ENCODE measurements at regions not wholly inside any gene's neighbourhood (a gene's known extent, or its start where the extent isn't known, plus 50 kb on each side); places are given as distances from the start of the nearest gene placed in this dataset.

DNA sequence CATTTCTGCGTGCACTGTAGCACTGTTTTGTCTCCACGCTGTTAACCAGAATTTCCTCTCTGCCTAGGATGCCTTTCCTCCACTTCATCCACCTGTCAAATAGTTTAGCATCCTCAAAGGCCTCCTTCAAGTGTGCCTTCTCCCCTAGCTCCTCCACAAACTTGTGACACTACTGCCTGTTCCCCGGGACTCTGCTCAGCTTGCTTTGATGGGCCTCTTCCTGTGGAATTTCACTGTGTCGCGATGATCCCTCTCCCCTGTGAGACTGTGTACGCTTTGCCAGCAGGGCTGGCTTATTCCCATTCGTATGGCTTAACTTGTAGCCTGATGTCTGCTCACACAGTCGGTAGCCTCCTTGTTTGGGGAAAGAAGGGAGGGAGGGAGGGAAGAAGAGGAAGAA is 426.8 kb downstream of the VRK1 start:
- WGBS (ENCODE audit: low lambda C conversion rate, missing lambda C conversion rate), result 59% methylated on average over 7 of the region's 8 CpGs
- H3K9me2 ChIP-seq (replicated peaks; ENCODE audit: insufficient read depth), result no peaks in the 10 kb centered on the region
- no peak overlapping the region for H2AFZ ChIP-seq
- H3K27ac ChIP-seq, result no peak overlapping the region
- TF ChIP-seq EZH2 (IDR thresholded peaks at IDR 0.05; ENCODE audit: borderline replicate concordance) (no peak), EZH2phosphoT487 (IDR thresholded peaks at IDR 0.05; ENCODE audit: low read depth, severe bottlenecking, unreplicated experiment) (no peak)
- TF ChIP-seq, protein P1, sequence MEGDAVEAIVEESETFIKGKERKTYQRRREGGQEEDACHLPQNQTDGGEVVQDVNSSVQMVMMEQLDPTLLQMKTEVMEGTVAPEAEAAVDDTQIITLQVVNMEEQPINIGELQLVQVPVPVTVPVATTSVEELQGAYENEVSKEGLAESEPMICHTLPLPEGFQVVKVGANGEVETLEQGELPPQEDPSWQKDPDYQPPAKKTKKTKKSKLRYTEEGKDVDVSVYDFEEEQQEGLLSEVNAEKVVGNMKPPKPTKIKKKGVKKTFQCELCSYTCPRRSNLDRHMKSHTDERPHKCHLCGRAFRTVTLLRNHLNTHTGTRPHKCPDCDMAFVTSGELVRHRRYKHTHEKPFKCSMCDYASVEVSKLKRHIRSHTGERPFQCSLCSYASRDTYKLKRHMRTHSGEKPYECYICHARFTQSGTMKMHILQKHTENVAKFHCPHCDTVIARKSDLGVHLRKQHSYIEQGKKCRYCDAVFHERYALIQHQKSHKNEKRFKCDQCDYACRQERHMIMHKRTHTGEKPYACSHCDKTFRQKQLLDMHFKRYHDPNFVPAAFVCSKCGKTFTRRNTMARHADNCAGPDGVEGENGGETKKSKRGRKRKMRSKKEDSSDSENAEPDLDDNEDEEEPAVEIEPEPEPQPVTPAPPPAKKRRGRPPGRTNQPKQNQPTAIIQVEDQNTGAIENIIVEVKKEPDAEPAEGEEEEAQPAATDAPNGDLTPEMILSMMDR (IDR thresholded peaks at IDR 0.05; ENCODE audit: poor library complexity), result no peak
- no peak overlapping the region for H3K4me3 ChIP-seq
- no peak for DNase-seq (ENCODE audit: low spot score)
- H3K36me3 ChIP-seq (replicated peaks; ENCODE audit: insufficient read depth, low read depth), result no peaks in the 10 kb centered on the region
- no peaks in the 10 kb centered on the region for H4K20me1 ChIP-seq (ENCODE audit: insufficient read depth, poor library complexity, severe bottlenecking)
- H3K9me3 ChIP-seq (ENCODE audit: low read depth), result no peaks in the 10 kb centered on the region
- H3K27me3 ChIP-seq, result peaks cover 24% of the 10 kb centered on the region
- H3K4me2 ChIP-seq, result no peak overlapping the region
- H3K4me1 ChIP-seq (ENCODE audit: insufficient read depth), result peaks cover 6% of the 10 kb centered on the region
- no peaks in the 10 kb centered on the region for H3K79me2 ChIP-seq

DNA sequence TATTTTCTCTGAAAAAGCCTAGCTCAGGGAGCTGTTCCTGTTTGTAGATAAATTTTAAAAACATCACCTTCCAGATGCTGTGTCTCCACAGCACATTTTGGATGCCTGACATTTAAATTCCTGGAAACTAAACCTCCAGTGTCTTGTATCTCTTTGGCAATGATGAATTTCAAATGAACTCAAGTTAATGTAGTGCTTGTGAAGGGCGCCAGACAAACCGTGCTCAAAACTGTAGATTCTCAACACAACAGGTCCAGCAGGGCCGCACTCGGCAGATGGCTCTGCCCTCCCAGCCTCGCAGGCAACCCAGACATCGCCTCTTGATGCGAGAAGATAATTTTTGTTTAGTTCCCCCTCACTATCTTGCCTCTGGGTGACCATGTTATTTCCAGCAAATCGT is 432.9 kb downstream of the VRK1 start:
- H3K9me2 ChIP-seq (replicated peaks; ENCODE audit: insufficient read depth), result no peaks in the 10 kb centered on the region
- peaks cover 4% of the 10 kb centered on the region for H3K27me3 ChIP-seq
- no peak for TF ChIP-seq EZH2phosphoT487 (IDR thresholded peaks at IDR 0.05; ENCODE audit: low read depth, severe bottlenecking, unreplicated experiment)
- TF ChIP-seq EZH2 (IDR thresholded peaks at IDR 0.05; ENCODE audit: borderline replicate concordance), result no peak
- TF ChIP-seq, protein P1 (IDR thresholded peaks at IDR 0.05; ENCODE audit: poor library complexity), result no peak
- H4K20me1 ChIP-seq (ENCODE audit: insufficient read depth, poor library complexity, severe bottlenecking), result no peaks in the 10 kb centered on the region
- H3K4me1 ChIP-seq (ENCODE audit: insufficient read depth), result no peaks in the 10 kb centered on the region
- H2AFZ ChIP-seq, result no peak overlapping the region
- no peaks in the 10 kb centered on the region for H3K79me2 ChIP-seq
- no peak for DNase-seq (ENCODE audit: low spot score)
- 89% methylated on average over 8 of the region's 8 CpGs for WGBS (ENCODE audit: low lambda C conversion rate, missing lambda C conversion rate)
- no peak overlapping the region for H3K4me3 ChIP-seq
- no peak overlapping the region for H3K4me2 ChIP-seq
- H3K27ac ChIP-seq, result no peak overlapping the region
- no peaks in the 10 kb centered on the region for H3K9me3 ChIP-seq (ENCODE audit: low read depth)
- H3K36me3 ChIP-seq (replicated peaks; ENCODE audit: insufficient read depth, low read depth), result no peaks in the 10 kb centered on the region

DNA sequence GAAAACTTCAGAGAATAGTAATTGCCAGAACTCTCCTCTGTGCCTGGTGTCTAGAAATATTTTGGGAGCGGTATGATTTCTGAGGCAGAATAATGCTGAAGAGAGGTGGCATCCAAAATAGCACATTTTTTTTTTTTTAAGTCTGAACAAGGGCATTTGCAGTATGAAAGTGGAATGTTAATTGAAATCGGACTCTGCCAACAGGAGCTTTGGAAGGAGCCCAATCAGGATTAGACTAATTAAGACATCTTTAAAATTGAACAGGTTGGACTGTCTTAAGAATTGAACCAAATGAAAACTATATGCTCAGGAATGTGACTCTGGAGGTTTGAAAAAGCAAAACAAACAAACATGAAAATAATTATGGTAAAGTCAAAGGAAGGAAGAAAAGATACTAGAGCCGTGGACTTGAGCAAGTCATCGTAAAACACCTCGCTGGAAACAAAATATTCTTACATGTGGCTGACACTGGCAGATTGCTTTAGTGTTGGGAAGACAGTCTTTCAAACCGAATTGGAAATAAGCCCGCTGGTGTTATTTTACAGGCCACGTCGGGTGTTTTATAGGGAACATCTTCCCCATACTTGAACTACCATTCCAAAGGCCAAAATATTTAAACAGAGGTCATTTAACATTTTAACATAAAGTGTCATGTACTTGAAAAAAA is 436.3 kb downstream of the VRK1 start:
- WGBS (ENCODE audit: low lambda C conversion rate, missing lambda C conversion rate), result 75% methylated on average over 9 of the region's 9 CpGs
- Histone ChIP-seq H3K27me3 (peaks cover 9% of the 10 kb centered on the region), H3K27ac (no peak overlapping the region), H3K4me2 (no peak overlapping the region), H4K20me1 (ENCODE audit: insufficient read depth, poor library complexity, severe bottlenecking) (no peaks in the 10 kb centered on the region), H3K36me3 (replicated peaks; ENCODE audit: insufficient read depth, low read depth) (no peaks in the 10 kb centered on the region), H3K4me3 (no peak overlapping the region), H3K9me2 (replicated peaks; ENCODE audit: insufficient read depth) (no peaks in the 10 kb centered on the region), H3K4me1 (ENCODE audit: insufficient read depth) (no peaks in the 10 kb centered on the region), H3K9me3 (ENCODE audit: low read depth) (no peaks in the 10 kb centered on the region), H3K79me2 (no peaks in the 10 kb centered on the region), H2AFZ (no peak overlapping the region)
- DNase-seq (ENCODE audit: low spot score), result no peak
- TF ChIP-seq EZH2 (IDR thresholded peaks at IDR 0.05; ENCODE audit: borderline replicate concordance) (no peak), EZH2phosphoT487 (IDR thresholded peaks at IDR 0.05; ENCODE audit: low read depth, severe bottlenecking, unreplicated experiment) (no peak)
- TF ChIP-seq, protein P1 (IDR thresholded peaks at IDR 0.05; ENCODE audit: poor library complexity), result no peak
